HG03521 (cell line): ENCODE measurements at regions not wholly inside any gene's neighbourhood (a gene's known extent, or its start where the extent isn't known, plus 50 kb on each side); places are given as distances from the start of the nearest gene placed in this dataset.

Source experiments
- ATAC-seq: cut with Tn5 transposase; IDR thresholded peaks from one replicate; pipeline ENCODE4 v1.9.1; 2021; ENCODE audit warnings: mild to moderate bottlenecking, moderate library complexity; ENCODE audit not compliant: unreplicated experiment

DNA sequence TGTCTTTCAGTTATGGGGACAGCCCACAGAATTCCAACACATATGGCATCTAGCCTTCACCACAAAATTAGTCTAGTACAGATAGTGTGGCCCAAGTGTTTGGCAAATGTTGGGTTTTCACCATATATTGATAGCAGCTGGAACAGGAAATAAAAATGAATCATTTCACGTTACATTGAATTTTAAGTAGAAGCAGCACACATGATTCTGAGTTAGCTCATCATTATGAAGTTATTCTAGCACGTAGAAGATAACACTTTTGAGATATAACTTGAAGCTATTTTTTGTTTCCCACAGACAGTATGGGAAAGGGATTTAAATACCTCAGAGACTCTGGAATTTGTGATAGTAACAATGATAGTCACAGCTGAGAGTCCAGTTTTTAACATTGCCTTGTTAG is 118.7 kb downstream of the FAT4 start:
- ATAC-seq, result no peak

DNA sequence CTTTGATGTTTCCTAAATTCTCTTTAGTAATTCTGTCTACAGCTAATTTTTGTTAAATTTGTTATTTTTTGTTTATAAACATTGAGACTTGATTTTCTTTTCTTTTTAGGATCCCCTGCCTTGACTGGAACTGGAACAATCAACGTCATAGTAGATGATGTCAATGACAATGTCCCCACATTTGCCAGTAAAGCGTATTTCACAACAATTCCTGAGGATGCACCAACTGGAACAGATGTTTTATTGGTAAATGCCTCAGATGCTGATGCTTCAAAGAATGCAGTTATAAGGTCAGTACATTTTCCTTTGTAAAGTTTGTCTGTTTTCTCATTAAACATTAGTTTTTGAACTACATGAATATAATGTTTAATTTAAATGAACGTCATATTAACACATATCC is 119.4 kb downstream of the FAT4 start:
- no peak for ATAC-seq

DNA sequence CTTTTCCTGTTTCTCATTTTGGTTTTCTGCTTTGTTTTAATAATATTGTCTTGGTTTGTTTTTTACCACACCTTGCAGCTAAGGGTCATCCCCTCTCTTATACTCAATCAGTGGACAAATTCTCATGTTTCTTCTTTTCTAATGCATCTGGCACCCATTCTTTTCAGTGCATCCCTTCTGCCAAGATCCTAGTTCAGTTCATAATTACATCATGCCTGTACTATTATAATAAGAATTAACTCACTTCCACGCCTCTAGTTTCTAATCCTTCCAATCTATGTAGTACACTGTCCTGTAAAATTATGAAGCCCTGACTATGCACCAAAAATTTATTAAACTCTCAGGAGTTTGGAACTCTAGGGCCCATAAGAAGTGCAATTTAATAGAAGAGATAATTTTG is 126.1 kb downstream of the FAT4 start:
- ATAC-seq, result no peak

DNA sequence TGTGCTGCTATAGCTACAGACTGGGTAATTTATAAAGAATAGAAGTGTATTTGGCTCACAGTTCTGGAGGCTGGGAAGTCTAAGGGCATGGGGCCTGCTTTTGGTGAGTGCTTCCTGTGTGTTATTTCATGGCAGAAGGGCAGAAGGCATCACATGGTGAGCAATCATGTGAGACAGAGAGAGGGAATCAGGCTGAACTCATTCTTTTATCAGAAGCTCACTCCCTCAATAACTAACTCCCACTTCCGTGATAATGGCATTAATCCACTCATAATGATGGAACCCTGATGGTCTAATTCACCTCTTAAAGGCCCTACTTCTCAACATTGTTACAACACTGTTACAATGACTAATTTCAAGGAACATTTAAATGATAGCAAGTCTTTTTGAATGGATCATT is 129.4 kb downstream of the FAT4 start:
- ATAC-seq, result no peak

DNA sequence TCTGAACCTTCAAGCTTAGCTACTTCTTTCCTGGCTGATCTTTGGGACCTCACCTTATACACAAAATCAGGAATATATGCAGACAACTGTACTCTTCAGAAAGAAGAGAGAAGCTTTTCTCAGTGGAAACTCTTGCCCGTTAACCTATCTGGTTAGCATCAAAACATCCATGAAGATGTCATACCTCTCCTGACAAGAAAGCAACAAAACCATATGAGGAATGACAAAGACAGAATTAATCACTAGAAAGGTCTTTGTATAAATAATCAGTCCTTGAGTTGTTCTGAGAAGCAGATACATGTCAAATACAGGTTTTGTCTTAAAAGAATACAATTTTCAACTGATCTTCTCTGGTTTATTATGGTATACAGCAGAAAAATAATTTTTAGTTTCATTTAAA is 130.8 kb downstream of the FAT4 start:
- ATAC-seq, result no peak

DNA sequence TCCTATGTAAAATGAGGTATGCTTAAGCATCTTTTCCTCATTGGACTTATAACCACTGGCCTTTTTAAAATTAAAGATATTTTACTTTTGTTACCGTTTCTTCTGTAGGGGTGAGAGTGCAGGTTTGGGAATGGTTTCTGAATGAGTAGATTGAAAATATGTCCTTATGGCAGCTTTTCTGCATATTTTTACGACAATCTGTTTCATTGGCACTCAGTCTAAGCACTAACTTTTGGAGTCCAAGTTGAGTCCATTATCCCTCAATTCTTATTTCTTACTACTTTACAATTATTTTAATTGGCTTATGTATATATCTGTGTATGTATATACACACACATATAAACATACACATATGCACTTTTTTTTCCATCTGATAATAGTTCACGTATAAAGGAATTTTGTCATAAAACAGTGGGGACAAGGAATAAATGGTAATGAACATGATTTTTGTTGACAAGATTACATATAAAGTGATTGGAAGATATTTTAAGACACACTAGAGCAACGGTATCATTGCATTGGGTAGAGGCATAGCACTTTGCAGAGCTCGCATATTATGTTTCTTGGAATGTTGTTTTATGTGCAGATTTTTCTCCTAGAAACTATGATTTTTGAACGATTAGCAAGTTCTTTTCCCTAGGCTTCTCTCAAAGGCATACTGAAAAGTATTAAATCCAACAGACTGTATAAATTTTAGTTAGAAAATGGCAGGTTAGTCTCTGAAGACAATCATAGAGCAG is 133.0 kb downstream of the FAT4 start:
- no peak for ATAC-seq

DNA sequence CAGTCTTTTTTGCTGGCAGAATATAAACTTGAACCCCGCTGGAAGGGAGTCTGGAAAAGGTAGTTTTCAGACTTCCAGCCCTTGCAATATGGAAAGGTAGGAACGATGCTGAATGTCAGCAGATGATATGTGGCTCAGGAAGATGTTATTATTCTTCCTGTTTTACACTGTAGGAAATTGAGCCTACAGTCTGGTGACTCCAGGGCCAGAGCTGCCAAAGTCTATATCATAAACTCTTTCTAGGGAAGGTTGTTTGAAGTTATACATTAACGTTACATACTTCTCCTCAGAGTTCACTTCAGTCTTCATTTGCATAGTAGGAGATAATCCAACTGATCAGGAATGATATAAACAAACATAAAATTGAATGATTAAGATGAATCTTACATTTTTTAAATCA is 141.3 kb downstream of the FAT4 start:
- no peak for ATAC-seq

DNA sequence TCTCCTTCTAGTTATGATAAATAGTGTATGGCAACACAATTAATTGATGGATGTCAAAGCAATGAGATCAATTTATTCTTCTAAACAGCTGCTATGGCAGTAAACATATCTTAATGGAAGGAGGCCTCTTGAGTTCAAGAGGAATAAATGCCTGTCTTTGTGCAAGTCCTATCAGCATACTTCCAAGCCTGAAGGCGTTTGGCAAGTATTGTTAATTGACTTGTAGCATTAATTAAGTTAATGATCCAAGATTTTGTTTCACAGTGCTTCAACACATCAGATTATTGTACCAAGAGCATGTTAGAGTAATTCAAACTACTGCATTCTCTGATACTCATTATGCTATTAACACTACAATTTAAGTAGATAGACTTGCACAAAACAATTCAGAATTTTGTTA is 144.8 kb downstream of the FAT4 start:
- no peak for ATAC-seq

DNA sequence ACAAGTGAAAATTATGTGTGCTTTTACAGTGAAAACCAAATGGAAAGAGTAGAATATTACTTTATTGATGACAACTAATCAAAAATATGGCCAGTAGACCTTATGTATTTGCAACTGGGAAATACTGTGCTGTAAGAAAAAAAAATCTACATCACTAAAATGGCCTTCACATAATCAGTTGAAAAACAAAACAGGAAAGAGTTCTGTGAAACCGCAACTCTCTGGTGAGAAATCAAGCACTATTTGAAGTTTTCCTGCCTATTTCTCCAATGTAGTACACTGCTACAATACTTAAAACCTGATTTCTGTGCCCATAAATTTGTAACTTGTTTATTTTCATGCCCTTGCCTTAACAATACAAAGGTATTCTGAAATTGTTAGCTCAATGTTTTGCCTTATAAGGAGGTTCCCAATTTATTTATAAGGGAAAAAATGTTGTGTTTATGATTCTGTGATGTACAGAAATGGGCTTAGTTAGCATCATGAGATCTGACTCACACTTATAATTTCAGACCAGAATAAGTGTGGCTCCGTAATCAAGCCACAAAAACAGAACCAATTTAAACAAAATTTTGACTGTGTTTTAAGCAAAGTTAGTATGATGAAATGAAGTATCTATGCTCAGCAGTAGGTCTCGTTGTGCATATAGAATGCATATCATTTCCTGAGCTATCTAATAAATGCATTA is 147.1 kb downstream of the FAT4 start:
- ATAC-seq, result no peak

DNA sequence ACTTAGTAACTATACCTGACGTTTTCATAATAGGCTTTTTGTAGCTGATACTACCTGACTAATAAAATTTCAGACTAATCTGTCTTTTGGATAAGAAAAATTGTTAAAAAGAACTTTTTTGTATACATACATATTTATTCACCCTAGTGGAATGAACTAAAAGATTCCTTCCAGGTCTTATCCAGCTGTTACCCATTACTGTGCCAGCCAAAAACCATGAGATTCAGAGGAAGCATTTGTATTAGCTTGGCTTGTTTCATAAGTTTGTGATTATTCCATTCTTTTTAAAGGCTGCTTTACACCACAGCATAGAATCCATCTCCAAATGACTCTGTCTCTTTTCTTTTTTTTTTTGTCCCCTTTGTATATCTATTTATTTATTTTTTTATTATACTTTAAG is 149.4 kb downstream of the FAT4 start:
- no peak for ATAC-seq

DNA sequence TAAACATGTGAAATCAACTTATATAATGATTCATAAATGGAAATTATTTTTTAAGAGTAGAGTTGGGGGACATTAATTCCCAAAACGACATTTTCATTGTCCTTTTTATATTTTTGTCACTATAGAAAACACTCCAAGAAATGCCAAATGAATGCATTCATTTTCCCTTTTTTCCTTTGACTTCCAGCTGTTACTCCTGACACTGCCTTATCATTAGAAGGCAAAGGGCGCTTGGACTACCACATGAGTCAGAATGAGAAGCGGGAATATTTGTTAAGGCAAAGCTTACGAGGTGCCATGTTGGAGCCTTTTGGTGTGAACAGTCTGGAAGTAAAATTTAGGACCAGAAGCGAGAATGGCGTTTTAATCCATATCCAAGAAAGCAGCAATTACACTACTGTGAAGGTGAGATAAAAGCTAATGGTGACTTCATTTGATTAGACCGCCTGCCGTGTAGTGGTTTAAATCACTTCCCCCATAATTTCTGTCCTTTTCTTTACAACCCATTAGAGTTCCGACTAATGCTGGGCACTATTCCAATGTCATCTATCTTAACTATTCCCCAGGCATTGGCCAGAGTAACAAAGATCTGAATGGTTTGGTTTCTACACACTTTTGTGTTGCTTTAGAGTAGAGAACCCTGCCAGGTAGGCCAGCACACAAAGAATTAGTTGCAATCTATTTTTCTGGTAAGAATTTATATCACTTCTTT is 166.7 kb downstream of the FAT4 start:
- ATAC-seq, result no peak

DNA sequence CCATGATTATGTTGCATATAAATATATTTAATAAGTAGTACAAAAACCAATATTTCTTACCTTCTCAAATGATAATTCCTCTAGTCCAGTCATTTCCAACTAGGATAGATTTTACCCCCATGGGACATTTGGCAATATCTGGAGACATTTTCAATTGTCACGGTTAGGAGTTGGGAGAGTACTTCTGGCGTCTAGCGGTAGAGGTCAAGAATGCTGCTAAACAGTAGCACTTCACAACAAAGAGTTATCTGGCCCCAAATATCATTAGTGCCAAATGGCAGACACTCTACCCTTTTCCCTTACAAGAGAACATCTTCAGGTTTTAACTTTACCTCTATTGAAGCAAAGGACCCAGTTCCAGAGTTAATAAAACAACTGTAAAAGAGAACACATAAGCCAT is 168.1 kb downstream of the FAT4 start:
- ATAC-seq, result no peak

DNA sequence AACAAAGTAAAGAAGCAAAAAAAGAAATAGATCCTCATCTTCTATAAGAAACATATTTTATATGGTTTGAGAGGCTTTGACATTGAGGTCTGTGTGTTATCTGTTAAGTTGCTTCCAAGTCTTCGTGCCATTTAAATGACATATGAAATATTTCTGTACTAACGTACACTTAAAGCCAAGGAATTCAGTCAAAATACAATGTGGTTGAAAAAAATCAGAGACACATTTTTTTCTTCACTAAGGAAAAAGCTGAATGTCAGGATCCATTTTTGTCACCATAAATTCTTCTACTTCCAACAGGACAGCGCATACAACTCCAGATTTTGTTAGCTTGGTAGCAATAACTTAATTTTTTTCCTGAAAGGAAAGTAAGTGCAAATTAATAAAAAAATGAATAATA is 168.5 kb downstream of the FAT4 start:
- ATAC-seq, result no peak

DNA sequence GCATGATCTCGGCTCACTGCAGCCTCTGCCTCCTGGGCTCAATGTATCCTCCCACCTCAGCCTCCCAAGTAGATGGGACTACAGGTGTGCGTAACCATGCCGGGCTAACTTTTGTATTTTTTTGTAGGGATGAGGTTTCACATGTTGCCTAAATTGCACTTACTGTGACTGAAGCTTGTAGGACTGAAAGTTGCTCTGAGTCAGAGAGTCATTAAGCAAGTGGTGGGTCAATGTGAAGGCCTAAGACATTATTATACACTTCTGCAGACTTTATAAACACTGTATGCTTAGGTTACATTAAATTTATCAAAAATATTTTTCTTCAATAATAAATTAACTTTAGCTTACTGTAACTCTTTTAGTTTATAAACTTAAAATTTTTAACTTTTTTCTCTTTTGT is 170.2 kb downstream of the FAT4 start:
- ATAC-seq, result no peak

DNA sequence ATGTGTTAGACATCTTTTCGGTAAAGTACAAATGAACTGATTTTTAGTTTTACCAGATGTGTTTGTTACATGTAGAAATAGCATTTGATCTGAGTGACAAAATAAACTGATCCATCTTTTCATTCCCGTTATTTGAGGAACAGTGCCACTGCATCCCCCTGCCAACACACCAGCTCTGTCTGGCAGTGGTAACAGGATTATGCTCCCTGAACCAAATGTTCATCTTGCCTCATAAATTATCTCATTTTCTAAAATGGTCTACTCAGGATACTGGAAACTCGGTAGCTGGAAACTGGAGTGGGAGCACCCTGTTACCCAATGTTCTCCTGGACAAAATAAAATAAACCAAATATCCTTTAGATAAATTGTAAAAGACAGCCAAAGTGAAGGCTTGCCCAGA is 171.6 kb downstream of the FAT4 start:
- no peak for ATAC-seq

DNA sequence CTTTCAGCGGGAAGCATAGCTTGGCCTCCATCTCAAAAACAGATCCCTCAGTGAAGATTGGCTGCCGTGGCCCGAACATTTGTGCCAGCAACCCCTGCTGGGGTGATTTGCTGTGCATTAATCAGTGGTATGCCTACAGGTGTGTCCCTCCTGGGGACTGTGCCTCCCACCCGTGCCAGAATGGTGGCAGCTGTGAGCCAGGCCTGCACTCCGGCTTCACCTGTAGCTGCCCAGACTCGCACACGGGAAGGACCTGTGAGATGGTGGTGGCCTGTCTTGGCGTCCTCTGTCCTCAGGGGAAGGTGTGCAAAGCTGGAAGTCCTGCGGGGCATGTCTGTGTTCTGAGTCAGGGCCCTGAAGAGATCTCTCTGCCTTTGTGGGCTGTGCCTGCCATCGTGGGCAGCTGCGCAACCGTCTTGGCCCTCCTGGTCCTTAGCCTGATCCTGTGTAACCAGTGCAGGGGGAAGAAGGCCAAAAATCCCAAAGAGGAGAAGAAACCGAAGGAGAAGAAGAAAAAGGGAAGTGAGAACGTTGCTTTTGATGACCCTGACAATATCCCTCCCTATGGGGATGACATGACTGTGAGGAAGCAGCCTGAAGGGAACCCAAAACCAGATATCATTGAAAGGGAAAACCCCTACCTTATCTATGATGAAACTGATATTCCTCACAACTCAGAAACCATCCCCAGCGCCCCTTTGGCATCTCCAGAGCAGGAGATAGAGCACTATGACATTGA is 175.4 kb downstream of the FAT4 start:
- ATAC-seq, result no peak

DNA sequence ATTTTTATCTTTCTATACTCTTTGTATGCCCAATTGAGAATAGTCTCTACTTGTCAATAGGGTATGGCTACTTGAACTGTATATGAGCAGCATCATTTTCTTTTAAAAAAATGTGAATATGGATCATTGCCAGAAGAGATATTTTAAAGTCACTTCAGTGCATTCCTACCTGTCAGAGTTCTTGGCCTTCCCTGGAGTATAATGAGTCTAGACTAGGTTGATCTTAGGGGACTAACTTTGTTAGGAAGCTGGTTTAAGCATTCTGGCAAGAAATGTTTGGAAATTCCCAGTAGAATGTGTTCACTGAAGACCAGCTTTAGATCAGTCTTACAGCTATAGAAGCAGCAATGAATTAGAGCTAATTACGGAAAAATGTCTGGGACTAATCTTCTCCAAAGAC is 178.2 kb downstream of the FAT4 start:
- no peak for ATAC-seq

DNA sequence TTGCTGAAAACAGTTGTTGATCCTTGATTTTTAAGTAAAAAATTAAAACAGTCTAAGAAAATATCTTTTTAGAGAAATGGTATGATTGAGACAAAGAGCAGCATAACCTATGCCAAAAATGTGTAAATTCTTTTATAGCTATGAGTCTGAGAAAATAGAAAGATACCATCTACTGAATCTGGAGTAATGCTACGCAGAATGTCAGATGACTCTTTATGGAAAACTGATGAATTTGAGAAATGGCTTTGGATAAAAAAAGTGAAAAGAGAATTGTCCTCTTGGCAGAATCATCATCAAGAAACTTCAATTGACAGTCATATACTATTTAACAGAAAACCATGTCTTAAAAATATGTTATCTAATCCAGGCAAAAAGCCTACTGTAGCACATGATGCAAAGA is 183.1 kb downstream of the FAT4 start:
- ATAC-seq, result no peak

DNA sequence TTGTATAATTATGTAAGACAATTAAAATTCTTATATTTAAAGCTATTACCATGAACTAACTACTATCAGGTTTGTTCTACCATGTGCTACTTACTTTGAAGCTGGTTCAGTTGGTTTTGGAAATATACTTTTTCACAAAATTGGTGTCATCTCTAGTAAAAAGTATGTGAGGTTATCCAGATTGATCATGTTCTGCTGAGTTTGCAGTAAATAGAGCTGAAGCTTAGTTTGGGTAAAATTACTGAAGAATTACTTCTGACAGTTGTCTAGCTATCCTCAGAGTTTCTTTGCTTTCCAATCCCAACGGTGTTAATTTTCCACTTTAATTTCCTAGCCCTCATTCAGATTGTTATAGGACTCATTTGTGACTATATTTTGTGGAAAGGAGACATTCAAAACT is 184.2 kb downstream of the FAT4 start:
- no peak for ATAC-seq

DNA sequence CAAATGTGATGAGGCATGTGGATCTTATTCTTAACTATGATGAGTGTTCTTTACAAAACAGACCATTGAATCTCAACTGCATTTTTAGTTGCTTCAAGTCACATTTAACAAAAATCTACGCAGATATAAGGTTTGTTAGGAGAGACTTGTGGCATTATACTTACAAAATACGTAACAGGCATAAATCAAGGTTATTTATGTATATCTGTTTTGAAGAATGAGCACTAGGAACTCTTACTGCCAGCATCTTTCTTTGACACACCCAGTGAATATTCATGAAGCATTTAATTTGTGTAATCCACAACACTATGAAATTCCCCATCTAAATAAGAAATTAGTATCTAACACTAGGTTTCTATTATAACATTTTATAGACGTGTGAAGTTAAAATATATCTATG is 186.3 kb downstream of the FAT4 start:
- ATAC-seq, result no peak

DNA sequence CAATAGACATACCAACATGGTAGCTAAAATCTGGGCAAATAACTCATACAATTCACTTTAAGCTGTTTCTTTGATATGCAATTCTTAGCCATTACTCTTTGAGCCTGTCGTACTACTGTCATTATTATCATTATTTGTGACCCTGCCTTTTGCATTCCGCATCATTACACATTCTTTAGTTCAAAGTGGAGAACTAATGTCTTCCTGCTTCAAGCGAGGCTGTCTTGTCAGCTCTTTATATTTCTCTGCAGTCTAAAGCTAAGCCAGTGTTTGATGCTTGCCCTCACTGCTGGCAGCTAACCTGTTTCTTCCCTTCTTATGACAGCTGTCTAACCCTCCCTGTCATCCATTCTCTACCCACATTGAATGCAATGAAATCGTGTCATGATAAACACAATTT is 186.8 kb downstream of the FAT4 start:
- ATAC-seq, result no peak

DNA sequence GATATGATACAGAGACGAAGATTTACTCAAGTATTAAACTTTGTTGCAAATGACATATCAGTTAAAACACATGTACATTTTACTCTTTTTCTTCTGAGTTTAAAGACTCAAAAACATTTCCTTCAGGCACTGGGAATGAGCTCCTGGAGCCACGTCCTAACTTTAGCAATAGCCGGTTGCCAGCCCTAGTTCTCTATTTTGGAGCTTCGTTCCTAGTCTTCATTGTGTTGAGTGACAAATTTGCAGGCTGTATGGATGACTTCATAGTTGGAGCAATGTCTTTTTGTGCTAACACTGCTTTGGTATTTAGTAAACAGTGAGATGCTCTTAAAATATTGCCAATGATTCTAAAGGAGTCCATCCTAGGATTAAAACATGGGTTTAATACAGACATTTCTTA is 190.9 kb downstream of the FAT4 start:
- no peak for ATAC-seq
